CD4-positive, alpha-beta T cell (primary cell): ENCODE measurements at regions not wholly inside any gene's neighbourhood (a gene's known extent, or its start where the extent isn't known, plus 50 kb on each side); places are given as distances from the start of the nearest gene placed in this dataset.

Experiments
- ATAC-seq: fragments of 200-7000 bp; cut with Tn5 transposase; one replicate; pipeline ENCODE4 v1.10.0; 2022; ENCODE audit warnings: mild to moderate bottlenecking; ENCODE audit not compliant: poor library complexity
- CTCF ChIA-PET: fragments of 350-600 bp; sonication (Branson Sonifier 250); formaldehyde crosslinking; loops from one replicate; lab custom pipeline; 2021; ENCODE audit warnings: antibody characterized with exemption, inconsistent platforms; lab: Charles Lee
- POLR2A ChIA-PET: fragments of 350-600 bp; sonication (Branson Sonifier 250); formaldehyde crosslinking; loops from one replicate; lab custom pipeline; 2021; ENCODE audit warnings: antibody characterized with exemption, inconsistent platforms; lab: Charles Lee
- DNase-seq, 14 experiments: peaks; one replicate each; pipeline ENCODE4 v3.0.0-alpha.2; 2013 to 2020; ENCODE audit warnings: mixed read lengths in 2 of 14
- H3K27ac ChIP-seq, 2 donors: one replicate each; pipeline versions ENCODE4 v1.5.1 to v1.7.0; 2013; ENCODE audit warnings: low read length in 2 of 2, low read depth in 1 of 2, mild to moderate bottlenecking in 1 of 2
- H3K27me3 ChIP-seq, 2 experiments: 1 replicate in 1 of 2; 2 replicates in 1 of 2; pipeline versions ENCODE4 v1.6.1 to v1.7.0; 2013; ENCODE audit warnings: low read length in 2 of 2, control low read depth in 1 of 2, mild to moderate bottlenecking in 1 of 2, moderate library complexity in 1 of 2; ENCODE audit not compliant: insufficient read depth in 2 of 2, control insufficient read depth in 1 of 2
- H3K36me3 ChIP-seq: one replicate; pipeline ENCODE4 v1.6.1; 2013; ENCODE audit warnings: low read length, control low read depth; ENCODE audit not compliant: insufficient read depth
- H3K4me1 ChIP-seq: one replicate; pipeline ENCODE4 v1.6.1; 2013; ENCODE audit warnings: low read length, control low read depth; ENCODE audit not compliant: insufficient read depth
- H3K4me3 ChIP-seq: one replicate; pipeline ENCODE4 v1.5.1; 2013; ENCODE audit warnings: mild to moderate bottlenecking, low read length, moderate library complexity
- H3K9me3 ChIP-seq, 2 experiments: 1 replicate in 1 of 2; 2 replicates in 1 of 2; pipeline versions ENCODE4 v1.6.1 to v1.7.0; 2013; ENCODE audit warnings: low read length in 2 of 2, mild to moderate bottlenecking in 2 of 2, control low read depth in 1 of 2, moderate library complexity in 1 of 2; ENCODE audit not compliant: control insufficient read depth in 1 of 2, insufficient read depth in 1 of 2
- H3K27ac Mint-ChIP-seq: one replicate; pipeline ENCODE4 v1.8.0; 2020; ENCODE audit warnings: mixed read lengths
- H3K27me3 Mint-ChIP-seq: one replicate; pipeline ENCODE4 v1.8.0; 2021; ENCODE audit warnings: mixed read lengths
- H3K36me3 Mint-ChIP-seq: one replicate; pipeline ENCODE4 v1.8.0; 2021; ENCODE audit warnings: low read depth, mixed read lengths
- H3K4me1 Mint-ChIP-seq: one replicate; pipeline ENCODE4 v1.8.0; 2021; ENCODE audit warnings: low read depth, mixed read lengths
- H3K4me3 Mint-ChIP-seq: one replicate; pipeline ENCODE4 v1.8.0; 2020; ENCODE audit warnings: mild to moderate bottlenecking, mixed read lengths
- H3K9me3 Mint-ChIP-seq: one replicate; pipeline ENCODE4 v1.8.0; 2020; ENCODE audit warnings: mixed read lengths
- intact Hi-C, 2 experiments: fragments of 100-400 bp; cut with DNase I in 1 of 2; cut with micrococcal nuclease in 1 of 2; formaldehyde crosslinking; loops; one replicate each; pipeline versions ENCODE4 v1.15.1 to v1.9.0; 2023 to 2025; cut with DNase I, micrococcal nuclease
- TF ChIP-seq, protein P1 (sequence below): fragments of 200-600 bp; IDR thresholded peaks from one replicate; pipeline ENCODE4 v1.8.0; 2022; ENCODE audit warnings: antibody characterized with exemption, mild to moderate bottlenecking

GRCh38 chr6:167530951-167531350 lies 206.1 kb downstream of the TTLL2 start:
- DNase-seq (no peak), ATAC-seq (no peak)
- Histone ChIP-seq H3K27me3 (peaks cover 0 to 7% of the 10 kb centered on the region in 2 experiments), H3K4me1 (no peaks in the 10 kb centered on the region), H3K9me3 (no peaks in the 10 kb centered on the region), H3K36me3 (no peaks in the 10 kb centered on the region), H3K27ac (no peak overlapping the region), H3K4me3 (no peak overlapping the region)
- no peaks in the 10 kb centered on the region for H3K4me1 Mint-ChIP-seq
- ChIA-PET CTCF (no interaction called here), POLR2A (no interaction called here)
- no peaks in the 10 kb centered on the region for H3K36me3 Mint-ChIP-seq
- no peak overlapping the region for H3K27ac Mint-ChIP-seq
- TF ChIP-seq, protein P1, sequence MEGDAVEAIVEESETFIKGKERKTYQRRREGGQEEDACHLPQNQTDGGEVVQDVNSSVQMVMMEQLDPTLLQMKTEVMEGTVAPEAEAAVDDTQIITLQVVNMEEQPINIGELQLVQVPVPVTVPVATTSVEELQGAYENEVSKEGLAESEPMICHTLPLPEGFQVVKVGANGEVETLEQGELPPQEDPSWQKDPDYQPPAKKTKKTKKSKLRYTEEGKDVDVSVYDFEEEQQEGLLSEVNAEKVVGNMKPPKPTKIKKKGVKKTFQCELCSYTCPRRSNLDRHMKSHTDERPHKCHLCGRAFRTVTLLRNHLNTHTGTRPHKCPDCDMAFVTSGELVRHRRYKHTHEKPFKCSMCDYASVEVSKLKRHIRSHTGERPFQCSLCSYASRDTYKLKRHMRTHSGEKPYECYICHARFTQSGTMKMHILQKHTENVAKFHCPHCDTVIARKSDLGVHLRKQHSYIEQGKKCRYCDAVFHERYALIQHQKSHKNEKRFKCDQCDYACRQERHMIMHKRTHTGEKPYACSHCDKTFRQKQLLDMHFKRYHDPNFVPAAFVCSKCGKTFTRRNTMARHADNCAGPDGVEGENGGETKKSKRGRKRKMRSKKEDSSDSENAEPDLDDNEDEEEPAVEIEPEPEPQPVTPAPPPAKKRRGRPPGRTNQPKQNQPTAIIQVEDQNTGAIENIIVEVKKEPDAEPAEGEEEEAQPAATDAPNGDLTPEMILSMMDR, result no peak
- intact Hi-C loops, result no loop called here
- H3K27me3 Mint-ChIP-seq, result peaks cover 23% of the 10 kb centered on the region
- no peak overlapping the region for H3K4me3 Mint-ChIP-seq
- no peaks in the 10 kb centered on the region for H3K9me3 Mint-ChIP-seq

DNA sequence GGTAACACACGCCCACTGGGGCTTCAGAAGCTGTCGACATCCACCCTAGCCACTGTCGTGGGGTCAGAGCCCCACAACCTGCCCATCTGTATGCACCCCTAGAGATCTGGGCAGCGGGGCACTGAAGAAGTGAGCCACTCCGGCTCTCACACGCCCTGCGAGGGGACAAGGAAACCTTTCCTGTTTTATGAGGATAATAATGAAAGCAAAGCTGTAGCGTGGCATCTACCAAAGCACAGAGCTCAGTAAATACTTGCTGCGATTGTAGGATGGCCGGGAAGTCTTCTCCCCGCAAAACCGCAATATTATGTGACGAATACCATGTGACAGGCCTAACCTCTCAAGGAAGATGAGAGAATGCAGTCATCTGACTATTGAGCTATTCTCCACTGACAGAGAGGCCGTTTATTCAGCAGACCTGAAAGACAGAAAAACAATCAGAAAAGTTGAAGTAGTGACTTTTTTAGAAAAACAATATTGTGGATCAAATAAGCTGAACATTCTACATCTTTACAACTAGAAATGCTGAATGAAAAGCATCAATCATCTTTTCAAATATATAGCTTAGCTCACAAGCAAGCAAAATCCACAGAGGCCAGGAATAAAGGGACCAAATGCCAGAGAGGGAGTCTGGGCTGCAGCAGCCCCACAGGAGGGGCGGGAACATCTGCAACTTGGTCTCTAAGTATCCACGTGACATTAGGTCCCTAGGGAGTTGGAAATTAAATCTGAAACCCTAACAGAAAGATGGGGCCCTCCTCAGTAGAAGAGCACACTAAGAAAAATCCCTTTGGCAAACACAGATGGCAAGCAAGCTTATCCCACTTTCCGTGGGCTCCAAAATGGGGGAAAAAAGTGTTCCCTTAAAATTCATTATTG lies 207.8 kb downstream of the TTLL2 start:
- H3K36me3 Mint-ChIP-seq, result no peaks in the 10 kb centered on the region
- Histone ChIP-seq H3K36me3 (no peaks in the 10 kb centered on the region), H3K4me3 (no peak overlapping the region), H3K9me3 (no peaks in the 10 kb centered on the region), H3K27ac (no peak overlapping the region), H3K27me3 (peaks cover 0 to 7% of the 10 kb centered on the region in 2 experiments), H3K4me1 (no peaks in the 10 kb centered on the region)
- H3K9me3 Mint-ChIP-seq, result no peaks in the 10 kb centered on the region
- no peaks in the 10 kb centered on the region for H3K4me1 Mint-ChIP-seq
- ATAC-seq (no peak), DNase-seq (no peak)
- ChIA-PET CTCF (interaction anchor here (0.6 kb wide), 1 partner anchor 689 kb away, joined by 3 read pairs; no protein-coding TSS in a partner anchor), POLR2A (no interaction called here)
- no peak overlapping the region for H3K4me3 Mint-ChIP-seq
- H3K27ac Mint-ChIP-seq, result no peak overlapping the region
- TF ChIP-seq, protein P1, result no peak
- peaks cover 23% of the 10 kb centered on the region for H3K27me3 Mint-ChIP-seq
- intact Hi-C loops, result no loop called here

GRCh38 chr6:167533851-167534250 lies 209.0 kb downstream of the TTLL2 start:
- no peaks in the 10 kb centered on the region for H3K4me1 Mint-ChIP-seq
- H3K36me3 ChIP-seq, result no peaks in the 10 kb centered on the region
- intact Hi-C loops, result no loop called here
- H3K27me3 ChIP-seq, result peaks cover 0 to 9% of the 10 kb centered on the region in 2 experiments
- ChIA-PET POLR2A (no interaction called here), CTCF (no interaction called here)
- H3K9me3 ChIP-seq, result no peaks in the 10 kb centered on the region
- ATAC-seq (no peak), DNase-seq (no peak)
- no peak overlapping the region for H3K27ac Mint-ChIP-seq
- TF ChIP-seq, protein P1, result no peak
- H3K36me3 Mint-ChIP-seq, result no peaks in the 10 kb centered on the region
- no peak overlapping the region for H3K4me3 ChIP-seq
- no peak overlapping the region for H3K4me3 Mint-ChIP-seq
- H3K4me1 ChIP-seq, result no peaks in the 10 kb centered on the region
- H3K9me3 Mint-ChIP-seq, result no peaks in the 10 kb centered on the region
- H3K27me3 Mint-ChIP-seq, result peaks cover 30% of the 10 kb centered on the region
- H3K27ac ChIP-seq, result no peak overlapping the region
